ENCODE measurements at regions not wholly inside any gene's neighbourhood (a gene's known extent, or its start where the extent isn't known, plus 50 kb on each side); places are given as distances from the start of the nearest gene placed in this dataset.

DNA sequence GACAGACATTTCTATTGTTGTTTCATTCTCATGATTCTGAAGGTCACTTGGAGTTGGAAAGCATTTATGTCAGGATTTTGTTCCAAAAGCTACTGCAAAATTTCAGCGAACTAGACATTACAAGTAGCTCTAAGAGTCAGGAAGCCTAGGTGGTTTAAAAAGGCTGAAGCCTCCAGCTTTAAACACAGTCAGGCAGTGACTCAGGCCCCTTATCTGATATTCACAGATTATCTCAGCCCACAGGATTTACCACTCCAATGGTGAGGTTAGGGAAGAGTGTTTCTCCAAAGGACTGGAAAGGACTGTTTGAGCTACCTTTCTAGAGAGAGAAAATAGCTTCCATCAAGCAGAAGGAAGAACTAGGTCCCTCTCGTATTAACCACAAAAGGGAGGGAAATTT is 624.4 kb upstream of the C16orf82 start:
- POLR2A ChIA-PET, result no interaction called here
- intact Hi-C loops (cut with micrococcal nuclease; ENCODE audit: unreplicated experiment), result no loop called here
- no peak for TF ChIP-seq EZH2phosphoT487 (IDR thresholded peaks at IDR 0.05; ENCODE audit: borderline replicate concordance, low read depth, low read length)
- TF ChIP-seq, protein P1, sequence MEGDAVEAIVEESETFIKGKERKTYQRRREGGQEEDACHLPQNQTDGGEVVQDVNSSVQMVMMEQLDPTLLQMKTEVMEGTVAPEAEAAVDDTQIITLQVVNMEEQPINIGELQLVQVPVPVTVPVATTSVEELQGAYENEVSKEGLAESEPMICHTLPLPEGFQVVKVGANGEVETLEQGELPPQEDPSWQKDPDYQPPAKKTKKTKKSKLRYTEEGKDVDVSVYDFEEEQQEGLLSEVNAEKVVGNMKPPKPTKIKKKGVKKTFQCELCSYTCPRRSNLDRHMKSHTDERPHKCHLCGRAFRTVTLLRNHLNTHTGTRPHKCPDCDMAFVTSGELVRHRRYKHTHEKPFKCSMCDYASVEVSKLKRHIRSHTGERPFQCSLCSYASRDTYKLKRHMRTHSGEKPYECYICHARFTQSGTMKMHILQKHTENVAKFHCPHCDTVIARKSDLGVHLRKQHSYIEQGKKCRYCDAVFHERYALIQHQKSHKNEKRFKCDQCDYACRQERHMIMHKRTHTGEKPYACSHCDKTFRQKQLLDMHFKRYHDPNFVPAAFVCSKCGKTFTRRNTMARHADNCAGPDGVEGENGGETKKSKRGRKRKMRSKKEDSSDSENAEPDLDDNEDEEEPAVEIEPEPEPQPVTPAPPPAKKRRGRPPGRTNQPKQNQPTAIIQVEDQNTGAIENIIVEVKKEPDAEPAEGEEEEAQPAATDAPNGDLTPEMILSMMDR (conservative IDR thresholded peaks at IDR 0.05; ENCODE audit: low read length), result no peak
- BruUV-seq (replicated peaks), result no TSS peak
- H3K79me2 ChIP-seq (ENCODE audit: insufficient read depth, low read depth, low read length), result no peaks in the 10 kb centered on the region
- H3K27ac ChIP-seq (ENCODE audit: low read depth, low read length, poor library complexity, severe bottlenecking), result no peak overlapping the region
- no peaks in the 10 kb centered on the region for H3K9me2 ChIP-seq (ENCODE audit: insufficient read depth, low read length)
- H4K20me1 ChIP-seq (ENCODE audit: insufficient read depth, low read length), result no peaks in the 10 kb centered on the region
- no peak for DNase-seq (ENCODE audit: low spot score)
- no peak overlapping the region for H3K4me3 ChIP-seq (ENCODE audit: low read depth, low read length, poor library complexity, severe bottlenecking)
- no peaks in the 10 kb centered on the region for H3K9me3 ChIP-seq (ENCODE audit: low read length)
- H3K36me3 ChIP-seq (ENCODE audit: insufficient read depth, low read length), result no peaks in the 10 kb centered on the region
- no peaks in the 10 kb centered on the region for H3K4me1 ChIP-seq (ENCODE audit: insufficient read depth, low read length, poor library complexity, severe bottlenecking)
- CTCF ChIA-PET (ENCODE audit: unreplicated experiment), result no interaction called here
- no peak overlapping the region for H2AFZ ChIP-seq (ENCODE audit: low read length)
- no peak overlapping the region for H3K4me2 ChIP-seq (ENCODE audit: low read length)

- no peaks in the 10 kb centered on the region for H3K9me2 ChIP-seq (ENCODE audit: insufficient read depth, low read length)
- H3K4me3 ChIP-seq (ENCODE audit: low read depth, low read length, poor library complexity, severe bottlenecking), result no peak overlapping the region
- TF ChIP-seq, protein P1 (conservative IDR thresholded peaks at IDR 0.05; ENCODE audit: low read length), result no peak
- no peak for TF ChIP-seq EZH2phosphoT487 (IDR thresholded peaks at IDR 0.05; ENCODE audit: borderline replicate concordance, low read depth, low read length)
- no peaks in the 10 kb centered on the region for H4K20me1 ChIP-seq (ENCODE audit: insufficient read depth, low read length)
- no peaks in the 10 kb centered on the region for H3K9me3 ChIP-seq (ENCODE audit: low read length)
- H3K79me2 ChIP-seq (ENCODE audit: insufficient read depth, low read depth, low read length), result no peaks in the 10 kb centered on the region
- H2AFZ ChIP-seq (ENCODE audit: low read length), result no peak overlapping the region
- H3K27ac ChIP-seq (ENCODE audit: low read depth, low read length, poor library complexity, severe bottlenecking), result no peak overlapping the region
- H3K4me2 ChIP-seq (ENCODE audit: low read length), result no peak overlapping the region
- ChIA-PET POLR2A (no interaction called here), CTCF (ENCODE audit: unreplicated experiment) (no interaction called here)
- no peaks in the 10 kb centered on the region for H3K4me1 ChIP-seq (ENCODE audit: insufficient read depth, low read length, poor library complexity, severe bottlenecking)
- H3K36me3 ChIP-seq (ENCODE audit: insufficient read depth, low read length), result no peaks in the 10 kb centered on the region
- no TSS peak for BruUV-seq (replicated peaks)
- intact Hi-C loops (cut with micrococcal nuclease; ENCODE audit: unreplicated experiment), result no loop called here
- no peak for DNase-seq (ENCODE audit: low spot score)
These were observed 619.2 kb upstream of the C16orf82 start for GRCh38 chr16:26447570-26447969.

- Histone ChIP-seq H3K9me2 (ENCODE audit: insufficient read depth, low read length) (no peaks in the 10 kb centered on the region), H3K4me3 (ENCODE audit: low read depth, low read length, poor library complexity, severe bottlenecking) (no peak overlapping the region), H3K79me2 (ENCODE audit: insufficient read depth, low read depth, low read length) (no peaks in the 10 kb centered on the region), H4K20me1 (ENCODE audit: insufficient read depth, low read length) (no peaks in the 10 kb centered on the region), H3K4me1 (ENCODE audit: insufficient read depth, low read length, poor library complexity, severe bottlenecking) (no peaks in the 10 kb centered on the region), H2AFZ (ENCODE audit: low read length) (no peak overlapping the region), H3K9me3 (ENCODE audit: low read length) (peaks cover 7% of the 10 kb centered on the region; the same call in 1 of the 2 replicates), H3K4me2 (ENCODE audit: low read length) (no peak overlapping the region), H3K27ac (ENCODE audit: low read depth, low read length, poor library complexity, severe bottlenecking) (no peak overlapping the region), H3K36me3 (ENCODE audit: insufficient read depth, low read length) (no peaks in the 10 kb centered on the region)
- CTCF ChIA-PET (ENCODE audit: unreplicated experiment), result no interaction called here
- DNase-seq (ENCODE audit: low spot score), result peak; percentile 6
- no peak for TF ChIP-seq EZH2phosphoT487 (IDR thresholded peaks at IDR 0.05; ENCODE audit: borderline replicate concordance, low read depth, low read length)
- TF ChIP-seq, protein P1 (conservative IDR thresholded peaks at IDR 0.05; ENCODE audit: low read length), result peak; percentile 53
- intact Hi-C loops (cut with micrococcal nuclease; ENCODE audit: unreplicated experiment), result no loop called here
- BruUV-seq (replicated peaks), result no TSS peak
- POLR2A ChIA-PET, result interaction anchor here (0.6 to 1.1 kb wide), 2 partner anchors 54 to 347 kb away, joined by 3 read pairs; no protein-coding TSS in a partner anchor
These were observed 613.5 kb upstream of the C16orf82 start for GRCh38 chr16:26453215-26453614.
